GM12878 (cell line): ENCODE measurements at regions not wholly inside any gene's neighbourhood (a gene's known extent, or its start where the extent isn't known, plus 50 kb on each side); places are given as distances from the start of the nearest gene placed in this dataset.
A peak's percentile ranks its signal among the peaks of the same experiment; 100 is the strongest.

Experiments used
- ATAC-seq: fragments of 200-7000 bp; cut with Tn5 transposase; 3 replicates; pipeline ENCODE4 v1.9.1; 2020; ENCODE audit warnings: mild to moderate bottlenecking, moderate library complexity
- BruUV-seq: library from RNA; stranded (reverse); fragments of 400-500 nt; replicated peaks from 2 replicates; lab custom pipeline; 2021; lab: Mats Ljungman, UMichigan
- CTCF ChIA-PET: fragments of 300-600 bp; sonication (Branson Sonifier 250); formaldehyde crosslinking; extraction: SDS; loops from one replicate; lab custom pipeline; 2021; ENCODE audit warnings: inconsistent platforms; lab: Yijun Ruan, JAX
- POLR2A ChIA-PET: fragments of 350-600 bp; formaldehyde crosslinking; extraction: SDS; loops from one replicate; lab custom pipeline; 2021; ENCODE audit warnings: inconsistent platforms; lab: Charles Lee
- RAD21 ChIA-PET: fragments of 300-600 bp; sonication (Branson Sonifier 250); formaldehyde crosslinking; loops from one replicate; lab custom pipeline; 2023; ENCODE audit warnings: antibody characterized with exemption; ENCODE audit not compliant: unreplicated experiment; lab: Charles Lee
- SMC1A ChIA-PET: fragments of 300-600 bp; sonication (Branson Sonifier 250); formaldehyde crosslinking; loops from one replicate; lab custom pipeline; 2023; ENCODE audit not compliant: unreplicated experiment, uncharacterized antibody; lab: Charles Lee
- DNase-seq: peaks from one replicate; pipeline ENCODE4 v3.0.0-alpha.2; 2011; ENCODE audit warnings: low read depth, low spot score
- FAIRE-seq: peaks from 3 replicates; lab custom pipeline; 2011; peaks lifted over from hg19 to GRCh38; lab: Jason Lieb, UNC
- H2AFZ ChIP-seq: 2 replicates; pipeline ENCODE4 v1.6.0; 2011; ENCODE audit warnings: low read depth, low read length, control low read depth; ENCODE audit not compliant: control insufficient read depth
- H3K27ac ChIP-seq: 2 replicates; pipeline ENCODE4 v1.5.1; 2011; ENCODE audit warnings: control low read depth; ENCODE audit not compliant: control insufficient read depth, insufficient read depth
- H3K27me3 ChIP-seq, 2 experiments: replicated peaks in 1 of 2; 2 replicates each; pipeline versions ENCODE4 v1.6.0 to v1.6.1; 2011; ENCODE audit warnings: low read length in 1 of 2; ENCODE audit not compliant: control insufficient read depth in 2 of 2, insufficient read depth in 2 of 2
- H3K36me3 ChIP-seq, 2 experiments: 2 replicates each; pipeline ENCODE4 v1.5.1; 2011; ENCODE audit warnings: low read length in 1 of 2; ENCODE audit not compliant: control insufficient read depth in 2 of 2, insufficient read depth in 2 of 2
- H3K4me1 ChIP-seq: 2 replicates; pipeline ENCODE4 v1.6.1; 2011; ENCODE audit warnings: mild to moderate bottlenecking, low read length, moderate library complexity, mixed read lengths; ENCODE audit not compliant: control insufficient read depth, insufficient read depth
- H3K4me2 ChIP-seq: 2 replicates; pipeline ENCODE4 v1.6.0; 2011; ENCODE audit warnings: control low read depth; ENCODE audit not compliant: control insufficient read depth, insufficient read depth
- H3K4me3 ChIP-seq: fragments of 200-600 bp; sonication (generic); 2 replicates; pipeline ENCODE4 v1.5.1; 2016
- H3K79me2 ChIP-seq: 2 replicates; pipeline ENCODE4 v1.6.0; 2011; ENCODE audit warnings: low read length; ENCODE audit not compliant: control insufficient read depth, insufficient read depth
- H3K9ac ChIP-seq: 2 replicates; pipeline ENCODE4 v1.8.0; 2011; ENCODE audit warnings: low read length, control low read depth, mixed read lengths; ENCODE audit not compliant: control insufficient read depth, insufficient read depth
- H3K9me3 ChIP-seq: replicated peaks from 3 replicates; pipeline ENCODE4 v1.5.1; 2011; ENCODE audit warnings: mild to moderate bottlenecking, low read length; ENCODE audit not compliant: control insufficient read depth, insufficient read depth
- H4K20me1 ChIP-seq: 2 replicates; pipeline ENCODE4 v1.6.0; 2011; ENCODE audit not compliant: control insufficient read depth, insufficient read depth
- CBX5 ChIP-seq: sonication (generic); IDR thresholded peaks from 2 replicates; pipeline ENCODE4 v1.6.1; 2016; ENCODE audit warnings: low read depth, moderate library complexity, mild to moderate bottlenecking, inconsistent platforms
- NFYB ChIP-seq: IDR thresholded peaks from 2 replicates; pipeline ENCODE4 v1.6.1; 2011; ENCODE audit warnings: low read depth, mild to moderate bottlenecking, low read length, improper control_type of control experiment, moderate library complexity; ENCODE audit not compliant: insufficient read depth
- SP1 ChIP-seq: IDR thresholded peaks from one replicate; pipeline ENCODE4 v1.6.1; 2011; ENCODE audit warnings: low read depth, low read length
- SPI1 ChIP-seq: IDR thresholded peaks from 2 replicates; pipeline ENCODE4 v1.6.1; 2011; ENCODE audit warnings: low read depth, mild to moderate bottlenecking, low read length, moderate library complexity, borderline replicate concordance; ENCODE audit not compliant: insufficient read depth
- ZBTB40 ChIP-seq: fragments of 450-650 bp; IDR thresholded peaks from 2 replicates; pipeline ENCODE4 v1.6.1; 2016; ENCODE audit warnings: mild to moderate bottlenecking, moderate library complexity, borderline replicate concordance
- WGBS: methylation state at CpG from one replicate; pipeline ENCODE4 v1.1.6; 2016; ENCODE audit warnings: low lambda C conversion rate; ENCODE audit not compliant: insufficient replicate concordance, insufficient coverage; ENCODE audit errors: missing lambda C conversion rate; 5-methylcytosine and 5-hydroxymethylcytosine counted together
- in situ Hi-C: fragments of 300-500 bp; cut with MboI; formaldehyde crosslinking; loops from 9 replicates; pipeline ENCODE4 v1.14.3; 2018; ENCODE audit warnings: mixed read lengths
- intact Hi-C: fragments of 100-400 bp; cut with micrococcal nuclease; formaldehyde crosslinking; loops from one replicate; pipeline ENCODE4 v1.14.2; 2022; ENCODE audit not compliant: unreplicated experiment

- TF ChIP-seq ZBTB40 = no peak
- TF ChIP-seq CBX5 = no peak
- TF ChIP-seq NFYB = no peak
Observed at GRCh38 chr2:172279813-172280212, 147.6 kb upstream of the ITGA6 start (continued).

- no peak overlapping the region for H3K4me2 ChIP-seq
- RAD21 ChIA-PET = interaction anchor here (0.5 kb wide), 1 partner anchor 48 kb away, joined by 3 read pairs; no protein-coding TSS in a partner anchor
- H3K27me3 ChIP-seq = no peaks in the 10 kb centered on the region
- FAIRE-seq = no peak
- no peaks in the 10 kb centered on the region for H3K4me1 ChIP-seq
- SMC1A ChIA-PET = no interaction called here
- WGBS = 13% methylated on average over 6 of the region's 6 CpGs
- H3K4me3 ChIP-seq = no peak overlapping the region
- CTCF ChIA-PET = interaction anchor here (0.7 kb wide), 1 partner anchor 9 kb away, joined by 4 read pairs; no protein-coding TSS in a partner anchor
- ATAC-seq = no peak; the same call in 2 of the 3 replicates
- TF ChIP-seq SPI1 = peak; percentile 60; the same call in 1 of the 2 replicates
- TF ChIP-seq SP1 = no peak
- no peaks in the 10 kb centered on the region for H4K20me1 ChIP-seq
- peaks cover 6% of the 10 kb centered on the region; the same call in 1 of the 3 replicates for H3K9me3 ChIP-seq
- H3K9ac ChIP-seq = no peak overlapping the region
- BruUV-seq = no TSS peak
- H3K79me2 ChIP-seq = no peaks in the 10 kb centered on the region
- intact Hi-C loops = no loop called here
- in situ Hi-C loops = no loop called here
- DNase-seq = peak; percentile 11
- H3K36me3 ChIP-seq = no peaks in the 10 kb centered on the region
- no peak overlapping the region for H2AFZ ChIP-seq
- no peak overlapping the region for H3K27ac ChIP-seq
- POLR2A ChIA-PET = no interaction called here
Observed at GRCh38 chr2:172280571-172281361, 146.6 kb upstream of the ITGA6 start.
